K562 (cell line): ENCODE measurements at regions not wholly inside any gene's neighbourhood (a gene's known extent, or its start where the extent isn't known, plus 50 kb on each side); places are given as distances from the start of the nearest gene placed in this dataset.

Experiments
- ATAC-seq: fragments of 200-7000 bp; cut with Tn5 transposase; 3 replicates; pipeline ENCODE4 v1.9.1; 2020; ENCODE audit warnings: moderate library complexity
- BruUV-seq: library from RNA; stranded (reverse); fragments of 400-500 nt; replicated peaks from 2 replicates; lab custom pipeline; 2021; lab: Mats Ljungman, UMichigan
- CTCF ChIA-PET: fragments of 300-600 bp; formaldehyde crosslinking; extraction: SDS; loops from one replicate; lab custom pipeline; 2021; ENCODE audit warnings: low intra/inter-chr PET ratio; lab: Yijun Ruan, JAX
- POLR2A ChIA-PET: fragments of 300-600, 350-650 bp; sonication (Branson Sonifier 250); formaldehyde crosslinking; extraction: SDS; loops from one replicate; lab custom pipeline; 2021; ENCODE audit warnings: antibody characterized with exemption, inconsistent platforms; lab: Yijun Ruan, JAX
- DNase-seq, 4 experiments: peaks; one replicate each; pipeline versions ENCODE4 v3.0.0 to v3.0.0-alpha.2; 2011 to 2018; ENCODE audit warnings: low spot score in 3 of 4, mixed read lengths in 3 of 4; ENCODE audit errors: extremely low read depth in 1 of 4
- FAIRE-seq: peaks from 2 replicates; lab custom pipeline; 2011; peaks lifted over from hg19 to GRCh38; lab: Jason Lieb, UNC
- H2AFZ ChIP-seq: 2 replicates; pipeline ENCODE4 v1.6.0; 2011; ENCODE audit warnings: low read depth, low read length, control low read depth, inconsistent platforms
- H3K27ac ChIP-seq: fragments of 200-600 bp; 3 replicates; pipeline ENCODE4 v1.8.0; 2011; ENCODE audit warnings: low read depth, mild to moderate bottlenecking, control low read depth, inconsistent platforms, low read length, moderate library complexity, mixed read lengths; ENCODE audit errors: extremely low read depth
- H3K27me3 ChIP-seq, 2 experiments: fragments of 300-600 bp in 1 of 2; 2 replicates in 1 of 2; 3 replicates in 1 of 2; pipeline versions ENCODE4 v1.6.0 to v1.8.0; 2011; ENCODE audit warnings: inconsistent platforms in 2 of 2, low read length in 2 of 2, mild to moderate bottlenecking in 1 of 2, mixed read lengths in 1 of 2, moderate library complexity in 1 of 2; ENCODE audit not compliant: control insufficient read depth in 2 of 2, insufficient read depth in 2 of 2
- H3K36me3 ChIP-seq: fragments of 300-600 bp; 3 replicates; pipeline ENCODE4 v1.8.0; 2011; ENCODE audit warnings: mild to moderate bottlenecking, low read length, inconsistent platforms; ENCODE audit not compliant: control insufficient read depth, insufficient read depth
- H3K4me1 ChIP-seq, 2 experiments: fragments of 200-600 bp in 1 of 2; replicated peaks in 1 of 2; 2 replicates in 1 of 2; 3 replicates in 1 of 2; pipeline versions ENCODE4 v1.5.1 to v1.8.0; 2011; ENCODE audit warnings: inconsistent platforms in 2 of 2, low read length in 2 of 2, mild to moderate bottlenecking in 1 of 2, mixed read lengths in 1 of 2, moderate library complexity in 1 of 2; ENCODE audit not compliant: control insufficient read depth in 2 of 2, insufficient read depth in 2 of 2
- H3K4me2 ChIP-seq: 2 replicates; pipeline ENCODE4 v1.6.1; 2011; ENCODE audit warnings: low read length, control low read depth, inconsistent platforms, mixed read lengths; ENCODE audit not compliant: insufficient read depth
- H3K4me3 ChIP-seq: fragments of 200-600 bp; sonication (generic), shearing (Covaris generic); 2 replicates; pipeline ENCODE4 v1.5.1; 2016; ENCODE audit warnings: control low read depth, inconsistent platforms
- H3K79me2 ChIP-seq: fragments of 200-600 bp; 3 replicates; pipeline ENCODE4 v1.8.0; 2011; ENCODE audit warnings: low read length, inconsistent platforms; ENCODE audit not compliant: control insufficient read depth, insufficient read depth
- H3K9ac ChIP-seq, 2 experiments: 2 replicates each; pipeline versions ENCODE4 v1.6.0 to v1.6.1; 2011; ENCODE audit warnings: low read depth in 2 of 2, low read length in 2 of 2, control low read depth in 1 of 2, inconsistent platforms in 1 of 2, mild to moderate bottlenecking in 1 of 2, mixed read lengths in 1 of 2; ENCODE audit not compliant: insufficient read depth in 1 of 2
- H3K9me1 ChIP-seq: one replicate; pipeline ENCODE4 v1.6.0; 2011; ENCODE audit warnings: inconsistent platforms, mild to moderate bottlenecking, low read length, moderate library complexity; ENCODE audit not compliant: control insufficient read depth, insufficient read depth
- H3K9me3 ChIP-seq: replicated peaks from 2 replicates; pipeline ENCODE4 v1.5.1; 2011; ENCODE audit warnings: low read depth, low read length, inconsistent platforms; ENCODE audit not compliant: control insufficient read depth, insufficient read depth
- H4K20me1 ChIP-seq: replicated peaks from 2 replicates; pipeline ENCODE4 v1.6.1; 2011; ENCODE audit warnings: low read length, inconsistent platforms, mixed read lengths; ENCODE audit not compliant: control insufficient read depth, insufficient read depth
- ARID2 ChIP-seq: fragments of 450-650 bp; IDR thresholded peaks from 2 replicates; pipeline ENCODE4 v1.6.1; 2017; ENCODE audit warnings: antibody characterized with exemption, mild to moderate bottlenecking
- CGGBP1 ChIP-seq: fragments of 250-450 bp; sonication (Bioruptor Pico); IDR thresholded peaks from 2 replicates; pipeline ENCODE4 v1.9.0; 2021; ENCODE audit warnings: mild to moderate bottlenecking
- CREM ChIP-seq: IDR thresholded peaks from 2 replicates; pipeline ENCODE4 v1.6.1; 2014; ENCODE audit warnings: antibody characterized with exemption, low read depth
- DPF2 ChIP-seq: fragments of 450-650 bp; IDR thresholded peaks from 2 replicates; pipeline ENCODE4 v1.6.1; 2016
- ELK3 ChIP-seq: fragments of 450-650 bp; formaldehyde crosslinking; IDR thresholded peaks from 2 replicates; pipeline ENCODE4 v1.4.0; 2020; ENCODE audit warnings: mild to moderate bottlenecking
- FOXA1 ChIP-seq: fragments of 450-650 bp; IDR thresholded peaks from 2 replicates; pipeline ENCODE4 v1.6.1; 2016; ENCODE audit warnings: mild to moderate bottlenecking, borderline replicate concordance
- FOXM1 ChIP-seq, 2 experiments: fragments of 450-650 bp in 1 of 2; sonication (generic) in 1 of 2; formaldehyde crosslinking in 1 of 2; IDR thresholded peaks; 2 replicates each; pipeline versions ENCODE4 v1.6.1 to v1.9.0; 2017 to 2022; ENCODE audit warnings: low read depth in 2 of 2, mild to moderate bottlenecking in 2 of 2, missing genetic modification reagents in 1 of 2, moderate library complexity in 1 of 2
- HDAC2 ChIP-seq: fragments of 450-650 bp; IDR thresholded peaks from 2 replicates; pipeline ENCODE4 v1.6.1; 2016; ENCODE audit warnings: mild to moderate bottlenecking
- MECOM ChIP-seq: fragments of 250-450 bp; sonication (Bioruptor Pico); IDR thresholded peaks from 2 replicates; pipeline ENCODE4 v1.8.0; 2022; ENCODE audit warnings: inconsistent platforms
- REST ChIP-seq, 2 experiments: fragments of 450-650 bp; formaldehyde crosslinking in 1 of 2; IDR thresholded peaks; 2 replicates each; pipeline versions ENCODE4 v1.4.0 to v1.6.1; 2014 to 2020; ENCODE audit warnings: mild to moderate bottlenecking in 2 of 2, borderline replicate concordance in 1 of 2, low read depth in 1 of 2
- SMAD2 ChIP-seq: fragments of 150-350 bp; IDR thresholded peaks from 2 replicates; pipeline ENCODE4 v1.6.1; 2014; ENCODE audit warnings: low read depth, mild to moderate bottlenecking, low read length
- TRIM28 ChIP-seq: fragments of 450-650 bp; IDR thresholded peaks from 2 replicates; pipeline ENCODE4 v1.6.1; 2017
- ZBED1 ChIP-seq: IDR thresholded peaks from 2 replicates; pipeline ENCODE4 v1.6.1; 2014
- ZNF583 ChIP-seq: fragments of 250-450 bp; sonication (Bioruptor Pico); IDR thresholded peaks from 2 replicates; pipeline ENCODE4 v1.4.0; 2020
- ZNF76 ChIP-seq: fragments of 250-450 bp; sonication (Bioruptor Pico); IDR thresholded peaks from 2 replicates; pipeline ENCODE4 v1.4.0; 2020; ENCODE audit warnings: mild to moderate bottlenecking, moderate library complexity, borderline replicate concordance
- ZSCAN29 ChIP-seq: fragments of 450-650 bp; IDR thresholded peaks from 2 replicates; pipeline ENCODE4 v1.6.1; 2017
- in situ Hi-C: fragments of 300-500 bp; cut with MboI; formaldehyde crosslinking; loops from 4 replicates; pipeline ENCODE4 v1.15.0; 2018; ENCODE audit warnings: inconsistent platforms, mixed read lengths
- intact Hi-C: fragments of 100-400 bp; cut with micrococcal nuclease; formaldehyde crosslinking; loops from 2 replicates; pipeline ENCODE4 v1.14.2; 2022

- no peak for DNase-seq
- intact Hi-C loops: no loop called here
- CTCF ChIA-PET: no interaction called here
- TF ChIP-seq ARID2: no peak
- TF ChIP-seq REST (IDR thresholded peaks at IDR 0.05; ENCODE audit: borderline replicate concordance): no peak
- TF ChIP-seq REST (CRISPR knock-in tag; IDR thresholded peaks at IDR 0.05; ENCODE audit: low read depth): no peak
- TF ChIP-seq MECOM: no peak
- no peak for TF ChIP-seq TRIM28
- no peak for TF ChIP-seq ZNF583 (CRISPR knock-in tag)
- no peak for TF ChIP-seq FOXM1 (IDR thresholded peaks at IDR 0.05; ENCODE audit: low read depth)
- no peak for TF ChIP-seq FOXM1 (CRISPR knock-in tag; IDR thresholded peaks at IDR 0.05; ENCODE audit: low read depth)
- no peak for TF ChIP-seq ZBED1
- no peak for TF ChIP-seq CREM
- no peak for TF ChIP-seq DPF2
- no peak for TF ChIP-seq FOXA1
- TF ChIP-seq ZSCAN29: no peak
- TF ChIP-seq ZNF76: no peak
- no peak for TF ChIP-seq CGGBP1 (CRISPR knock-in tag)
- no peak for TF ChIP-seq ELK3 (CRISPR knock-in tag)
- no peak for TF ChIP-seq HDAC2
- TF ChIP-seq SMAD2: no peak
These were observed 203.7 kb upstream of the RSPO3 start for GRCh38 chr6:126914801-126915200.

More at GRCh38 chr6:126914801-126915200, 203.7 kb upstream of the RSPO3 start:
- in situ Hi-C loops: no loop called here
- Histone ChIP-seq H3K9me3 (no peaks in the 10 kb centered on the region), H3K9me1 (no peaks in the 10 kb centered on the region), H3K27ac (no peak overlapping the region), H3K9ac (no peak overlapping the region), H3K4me1 (no peaks in the 10 kb centered on the region), H4K20me1 (no peaks in the 10 kb centered on the region), H3K36me3 (no peaks in the 10 kb centered on the region), H3K4me2 (no peak overlapping the region), H3K27me3 (no peaks in the 10 kb centered on the region), H2AFZ (no peak overlapping the region), H3K4me3 (no peak overlapping the region), H3K79me2 (no peaks in the 10 kb centered on the region)
- no peak for FAIRE-seq
- no peak for ATAC-seq
- POLR2A ChIA-PET: no interaction called here
- BruUV-seq: no TSS peak
